ENCODE measurements at regions not wholly inside any gene's neighbourhood (a gene's known extent, or its start where the extent isn't known, plus 50 kb on each side); places are given as distances from the start of the nearest gene placed in this dataset.

DNA sequence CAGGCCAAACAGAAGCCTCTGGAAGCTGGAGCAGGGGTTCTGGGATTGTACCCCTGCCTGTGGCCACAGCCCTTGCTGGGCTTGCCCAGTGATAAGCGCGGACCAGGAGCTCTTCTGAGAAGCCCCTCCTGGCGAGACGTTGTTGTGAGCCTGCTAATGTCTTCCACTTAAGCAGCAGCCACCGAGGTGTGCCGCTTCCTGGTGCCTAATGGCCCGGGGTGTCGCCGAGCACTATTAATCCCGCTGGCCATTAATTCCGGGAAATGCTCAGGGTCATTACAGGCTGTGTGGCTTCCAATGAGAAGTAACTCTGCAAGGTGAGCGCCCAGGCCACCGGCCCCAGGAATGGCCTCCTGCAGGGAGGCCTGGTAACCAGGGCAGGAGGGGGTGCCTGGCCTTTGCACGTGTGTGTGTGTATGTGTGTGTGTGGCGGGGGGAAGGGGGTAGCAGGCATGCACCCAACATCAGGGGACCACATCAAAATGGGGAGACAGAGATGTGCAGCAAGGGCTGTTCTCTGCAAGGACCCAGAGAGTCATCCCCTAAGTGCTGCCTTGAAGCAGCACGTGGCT lies 175.0 kb downstream of the URI1 start (continued):
- TF ChIP-seq ZNF701 (tag by site-specific recombination; IDR thresholded peaks at IDR 0.05) (no peak), ZNF292 (tag by site-specific recombination; IDR thresholded peaks at IDR 0.05; ENCODE audit: borderline replicate concordance, low read depth) (no peak), ZNF677 (tag by site-specific recombination; IDR thresholded peaks at IDR 0.05) (no peak), ZNF623 (tag by site-specific recombination; IDR thresholded peaks at IDR 0.05) (0 out of 2 replicates have a peak, but pooled peaks have one; percentile 15)

DNA sequence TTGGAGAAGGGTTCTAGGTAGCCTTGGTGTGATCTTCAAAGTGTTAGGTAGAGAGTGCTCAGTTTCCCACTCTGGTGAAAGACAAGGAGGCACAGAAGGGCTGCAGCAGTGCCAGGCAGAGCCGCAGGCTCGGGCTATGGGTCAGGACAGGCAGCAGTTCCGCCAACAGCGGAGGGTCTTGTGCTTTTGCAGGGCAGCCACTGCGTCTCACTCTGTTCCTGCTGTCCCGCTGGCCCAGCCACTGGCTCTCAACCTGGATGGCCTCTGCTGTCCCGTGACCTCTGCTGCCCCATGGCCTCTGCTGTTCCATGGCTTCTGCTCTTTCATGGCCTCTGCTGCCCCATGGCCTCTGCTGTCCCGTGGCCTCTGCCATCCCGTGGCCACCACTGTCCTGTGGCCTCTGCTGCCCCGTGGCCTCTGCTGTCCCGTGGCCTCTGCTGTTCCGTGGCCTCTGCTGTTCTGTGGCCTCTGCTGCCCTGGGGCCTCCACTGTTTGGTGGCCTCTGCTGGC lies 175.7 kb downstream of the URI1 start:
- H3K36me3 ChIP-seq (ENCODE audit: control insufficient read depth in 2 of 2, insufficient read depth in 1 of 2, low read length in 2 of 2) = no peaks in the 10 kb centered on the region
- no peak overlapping the region for H3K4me3 ChIP-seq (ENCODE audit: low read depth, low read length)
- no peaks in the 10 kb centered on the region for H3K4me1 ChIP-seq (ENCODE audit: control insufficient read depth, insufficient read depth, low read length)
- CTCF ChIA-PET = interaction anchor here (0.6 kb wide), 1 partner anchor 20 kb away, joined by 3 read pairs; no protein-coding TSS in a partner anchor
- TF ChIP-seq ZNF785 (tag by site-specific recombination; IDR thresholded peaks at IDR 0.05) = no peak
- TF ChIP-seq HOXC10 (CRISPR knock-in tag; IDR thresholded peaks at IDR 0.05) = no peak
- no peak for TF ChIP-seq ZNF366 (tag by site-specific recombination; conservative IDR thresholded peaks at IDR 0.05)
- no peak for TF ChIP-seq ZNF311 (tag by site-specific recombination; IDR thresholded peaks at IDR 0.05; ENCODE audit: borderline replicate concordance)
- TF ChIP-seq ZNF521 (tag by site-specific recombination; IDR thresholded peaks at IDR 0.05) = no peak
- no peak for TF ChIP-seq ZNF114 (tag by site-specific recombination; IDR thresholded peaks at IDR 0.05)
- no peak for TF ChIP-seq ZBTB1 (tag by site-specific recombination; IDR thresholded peaks at IDR 0.05)
- TF ChIP-seq, protein P1, sequence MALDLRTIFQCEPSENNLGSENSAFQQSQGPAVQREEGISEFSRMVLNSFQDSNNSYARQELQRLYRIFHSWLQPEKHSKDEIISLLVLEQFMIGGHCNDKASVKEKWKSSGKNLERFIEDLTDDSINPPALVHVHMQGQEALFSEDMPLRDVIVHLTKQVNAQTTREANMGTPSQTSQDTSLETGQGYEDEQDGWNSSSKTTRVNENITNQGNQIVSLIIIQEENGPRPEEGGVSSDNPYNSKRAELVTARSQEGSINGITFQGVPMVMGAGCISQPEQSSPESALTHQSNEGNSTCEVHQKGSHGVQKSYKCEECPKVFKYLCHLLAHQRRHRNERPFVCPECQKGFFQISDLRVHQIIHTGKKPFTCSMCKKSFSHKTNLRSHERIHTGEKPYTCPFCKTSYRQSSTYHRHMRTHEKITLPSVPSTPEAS (tag by site-specific recombination; IDR thresholded peaks at IDR 0.05) = no peak
- TF ChIP-seq, protein P2, sequence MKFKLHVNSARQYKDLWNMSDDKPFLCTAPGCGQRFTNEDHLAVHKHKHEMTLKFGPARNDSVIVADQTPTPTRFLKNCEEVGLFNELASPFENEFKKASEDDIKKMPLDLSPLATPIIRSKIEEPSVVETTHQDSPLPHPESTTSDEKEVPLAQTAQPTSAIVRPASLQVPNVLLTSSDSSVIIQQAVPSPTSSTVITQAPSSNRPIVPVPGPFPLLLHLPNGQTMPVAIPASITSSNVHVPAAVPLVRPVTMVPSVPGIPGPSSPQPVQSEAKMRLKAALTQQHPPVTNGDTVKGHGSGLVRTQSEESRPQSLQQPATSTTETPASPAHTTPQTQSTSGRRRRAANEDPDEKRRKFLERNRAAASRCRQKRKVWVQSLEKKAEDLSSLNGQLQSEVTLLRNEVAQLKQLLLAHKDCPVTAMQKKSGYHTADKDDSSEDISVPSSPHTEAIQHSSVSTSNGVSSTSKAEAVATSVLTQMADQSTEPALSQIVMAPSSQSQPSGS (tag by site-specific recombination; IDR thresholded peaks at IDR 0.05; ENCODE audit: low read depth) = no peak
- TF ChIP-seq ZNF791 (tag by site-specific recombination; IDR thresholded peaks at IDR 0.05) = no peak
- no peak for TF ChIP-seq EGR2 (tag by site-specific recombination; IDR thresholded peaks at IDR 0.05; ENCODE audit: low read depth)
- TF ChIP-seq KLF7 (tag by site-specific recombination; IDR thresholded peaks at IDR 0.05; ENCODE audit: borderline replicate concordance) = no peak
- H3K27ac ChIP-seq (ENCODE audit: extremely low read depth, low read depth, low read length) = no peak overlapping the region
- no peaks in the 10 kb centered on the region for H3K9me3 ChIP-seq (ENCODE audit: control insufficient read depth, insufficient read depth, low read depth, low read length)
- POLR2A ChIA-PET = no interaction called here

DNA sequence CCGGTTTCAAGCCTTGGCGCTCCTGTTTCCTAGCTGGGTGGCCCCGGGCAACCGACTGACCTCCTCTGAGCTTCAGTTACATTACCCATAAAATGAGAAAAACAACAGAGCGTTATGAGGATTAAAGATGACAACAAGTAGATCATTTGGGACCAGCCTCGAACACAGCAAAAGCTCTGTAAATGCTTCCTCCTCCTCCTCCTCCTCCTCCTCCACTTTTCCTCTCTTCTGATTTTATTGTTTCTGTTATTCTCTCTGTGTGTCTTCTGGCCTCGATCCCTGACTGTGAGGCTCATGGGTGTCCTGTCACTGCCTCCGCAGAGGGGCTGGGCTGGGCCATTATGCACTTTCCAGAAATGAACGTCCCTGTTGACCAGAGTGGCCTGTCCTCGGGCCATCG lies 176.2 kb downstream of the URI1 start:
- no peaks in the 10 kb centered on the region for H3K36me3 ChIP-seq (ENCODE audit: control insufficient read depth in 2 of 2, insufficient read depth in 1 of 2, low read length in 2 of 2)
- POLR2A ChIA-PET = no interaction called here
- TF ChIP-seq GLI4 (tag by site-specific recombination; IDR thresholded peaks at IDR 0.05) = no peak
- TF ChIP-seq ZNF600 (tag by site-specific recombination; IDR thresholded peaks at IDR 0.05) = no peak
- TF ChIP-seq EGR2 (tag by site-specific recombination; IDR thresholded peaks at IDR 0.05; ENCODE audit: low read depth) = peak; percentile 75
- TF ChIP-seq ZFHX2 (tag by site-specific recombination; conservative IDR thresholded peaks at IDR 0.05) = peak; percentile 58
- no peak for TF ChIP-seq ZNF266 (tag by site-specific recombination; IDR thresholded peaks at IDR 0.05; ENCODE audit: low read depth)
- no peak for TF ChIP-seq ZNF394 (tag by site-specific recombination; IDR thresholded peaks at IDR 0.05; ENCODE audit: borderline replicate concordance)
- H3K9me3 ChIP-seq (ENCODE audit: control insufficient read depth, insufficient read depth, low read depth, low read length) = no peaks in the 10 kb centered on the region
- CTCF ChIA-PET = interaction anchor here (0.6 to 1.0 kb wide), 3 partner anchors 19 to 424 kb away, joined by 3 to 4 read pairs (median 3); no protein-coding TSS in a partner anchor
- H3K27ac ChIP-seq (ENCODE audit: extremely low read depth, low read depth, low read length) = no peak overlapping the region
- no peaks in the 10 kb centered on the region for H3K4me1 ChIP-seq (ENCODE audit: control insufficient read depth, insufficient read depth, low read length)
- no peak overlapping the region for H3K4me3 ChIP-seq (ENCODE audit: low read depth, low read length)
